GM12891 (cell line): ENCODE measurements at regions not wholly inside any gene's neighbourhood (a gene's known extent, or its start where the extent isn't known, plus 50 kb on each side); places are given as distances from the start of the nearest gene placed in this dataset.

Experiments used
- DNase-seq: peaks from one replicate; pipeline ENCODE4 v3.0.0; 2011; ENCODE audit warnings: low spot score; ENCODE audit not compliant: insufficient read length
- FAIRE-seq: peaks from 2 replicates; lab custom pipeline; 2011; peaks lifted over from hg19 to GRCh38; lab: Jason Lieb, UNC
- PAX5 ChIP-seq: IDR thresholded peaks from 2 replicates; pipeline ENCODE4 v1.6.1; 2011; ENCODE audit warnings: low read length, moderate library complexity, mild to moderate bottlenecking; ENCODE audit not compliant: insufficient read depth, severe bottlenecking
- POLR2A ChIP-seq: IDR thresholded peaks from 2 replicates; pipeline ENCODE4 v1.6.1; 2011; ENCODE audit warnings: low read depth, low read length, control low read depth
- POLR2AphosphoS5 ChIP-seq: IDR thresholded peaks from 2 replicates; pipeline ENCODE4 v1.6.1; 2011; ENCODE audit warnings: low read depth, low read length, control low read depth
- POU2F2 ChIP-seq: IDR thresholded peaks from 2 replicates; pipeline ENCODE4 v1.6.1; 2011; ENCODE audit warnings: low read depth, mild to moderate bottlenecking, control low read depth, low read length, moderate library complexity
- SPI1 ChIP-seq: IDR thresholded peaks from 2 replicates; pipeline ENCODE4 v1.6.1; 2011; ENCODE audit warnings: low read depth, low read length, control low read depth
- TAF1 ChIP-seq: IDR thresholded peaks from 2 replicates; pipeline ENCODE4 v1.6.1; 2011; ENCODE audit warnings: low read depth, low read length, control low read depth

DNA sequence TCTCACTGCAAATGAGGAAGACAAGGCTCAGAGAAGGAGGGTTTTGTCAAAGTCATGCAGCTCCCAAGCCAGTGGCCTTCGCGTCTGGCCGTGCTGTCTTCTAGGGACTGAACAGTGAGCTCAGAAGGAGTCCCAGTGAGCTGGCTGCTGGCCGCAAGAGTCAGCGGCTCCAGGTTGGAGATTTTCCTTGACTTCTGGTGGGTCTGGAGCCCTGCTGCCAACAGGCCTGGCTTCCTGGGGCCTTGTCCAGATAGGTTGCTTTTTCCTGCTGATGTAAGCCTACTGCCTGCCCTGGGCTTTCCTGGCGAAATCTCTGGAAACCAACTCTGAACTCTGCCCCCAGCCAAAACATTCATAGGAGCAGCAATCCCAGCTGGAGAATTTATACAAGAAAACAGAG, 272.7 kb upstream of the CADM1 start:
- DNase-seq (no peak), FAIRE-seq (no peak)
- TF ChIP-seq TAF1 (no peak), POLR2AphosphoS5 (no peak), POLR2A (no peak)

GRCh38 chr11:115775846-115776245, 271.6 kb upstream of the CADM1 start:
- TF ChIP-seq POU2F2 (no peak), POLR2AphosphoS5 (no peak), POLR2A (no peak), TAF1 (no peak), SPI1 (no peak)
- FAIRE-seq, result no peak

GRCh38 chr11:115774756-115775155, 270.5 kb upstream of the CADM1 start:
- DNase-seq, result no peak
- FAIRE-seq, result no peak
- no peak for TF ChIP-seq TAF1

More at GRCh38 chr11:115775846-115776245, 271.6 kb upstream of the CADM1 start:
- DNase-seq, result no peak

GRCh38 chr11:115769891-115770290, 265.7 kb upstream of the CADM1 start:
- TF ChIP-seq SPI1 (no peak), POU2F2 (no peak), TAF1 (no peak), POLR2AphosphoS5 (no peak), PAX5 (no peak), POLR2A (no peak)
- FAIRE-seq (no peak), DNase-seq (no peak)

DNA sequence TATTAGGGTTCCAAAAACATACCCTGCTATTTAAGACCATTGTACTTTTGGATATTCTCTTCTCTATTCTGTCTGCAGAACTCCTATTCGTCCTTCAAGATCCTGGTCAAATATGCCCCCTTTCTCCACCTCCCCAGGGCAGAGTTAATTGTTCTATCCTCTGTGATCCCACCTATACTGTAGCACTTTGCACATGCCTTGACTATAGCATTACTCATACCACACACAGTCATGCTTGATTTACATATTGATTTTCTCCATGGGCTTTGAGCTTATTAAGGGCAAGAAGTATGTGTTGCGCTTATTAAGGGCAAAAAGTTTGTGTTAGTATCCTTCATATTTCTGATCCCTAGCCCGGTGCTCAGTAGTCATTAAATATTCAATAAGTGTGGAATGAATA, 263.7 kb upstream of the CADM1 start:
- FAIRE-seq, result no peak
- no peak for TF ChIP-seq SPI1
- TF ChIP-seq POLR2AphosphoS5, result no peak
- TF ChIP-seq POU2F2, result no peak
- no peak for TF ChIP-seq PAX5
- no peak for TF ChIP-seq POLR2A
- no peak for TF ChIP-seq TAF1
- no peak for DNase-seq

DNA sequence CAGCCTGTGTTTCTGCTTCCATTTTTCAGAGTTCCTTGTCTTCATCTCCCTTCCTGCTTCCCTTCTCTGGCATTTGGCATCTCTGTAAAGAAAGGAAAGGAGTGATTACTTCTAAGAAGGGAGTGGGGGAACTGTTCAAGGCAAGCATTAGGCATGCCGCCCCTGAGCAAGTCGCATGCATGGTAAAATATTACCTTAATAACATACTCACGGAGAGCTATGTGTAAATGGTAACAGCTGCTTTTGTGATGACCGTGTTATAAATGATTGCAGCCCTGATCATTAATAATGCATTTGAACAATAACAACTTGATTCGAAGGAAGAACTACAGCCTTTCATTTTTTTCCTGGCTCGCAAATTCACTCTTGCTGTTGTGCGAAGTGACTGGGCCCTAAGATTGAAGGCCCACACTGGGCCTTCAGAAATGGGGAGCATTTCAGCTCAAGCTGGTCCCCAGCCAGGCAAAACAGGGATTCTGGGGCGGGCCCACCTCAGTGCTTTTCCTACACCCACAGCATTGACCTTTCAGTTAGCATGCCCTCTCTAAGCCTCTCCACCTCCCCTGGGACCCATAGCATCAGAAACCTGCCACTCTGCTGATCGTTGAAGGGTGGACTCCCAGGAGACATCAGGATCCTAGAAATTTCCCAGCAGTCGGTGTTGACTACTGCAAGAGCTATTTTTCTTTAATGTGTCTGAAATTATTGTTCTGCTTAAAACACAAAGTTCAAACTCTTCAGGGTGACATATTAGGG, 263.0 kb upstream of the CADM1 start:
- no peak for DNase-seq
- no peak for FAIRE-seq
- TF ChIP-seq POLR2AphosphoS5 (no peak), POLR2A (no peak), PAX5 (no peak), TAF1 (no peak), POU2F2 (no peak), SPI1 (no peak)

- TF ChIP-seq POU2F2 (no peak), TAF1 (no peak), PAX5 (no peak), POLR2A (no peak), SPI1 (no peak), POLR2AphosphoS5 (no peak)
- FAIRE-seq (no peak), DNase-seq (no peak)
These were observed 262.3 kb upstream of the CADM1 start for GRCh38 chr11:115766561-115766960.

GRCh38 chr11:115765803-115766239, 261.6 kb upstream of the CADM1 start:
- FAIRE-seq (no peak), DNase-seq (no peak)
- no peak for TF ChIP-seq PAX5
- no peak for TF ChIP-seq POU2F2
- TF ChIP-seq POLR2A, result no peak
- no peak for TF ChIP-seq POLR2AphosphoS5
- no peak for TF ChIP-seq SPI1
- TF ChIP-seq TAF1, result no peak

DNA sequence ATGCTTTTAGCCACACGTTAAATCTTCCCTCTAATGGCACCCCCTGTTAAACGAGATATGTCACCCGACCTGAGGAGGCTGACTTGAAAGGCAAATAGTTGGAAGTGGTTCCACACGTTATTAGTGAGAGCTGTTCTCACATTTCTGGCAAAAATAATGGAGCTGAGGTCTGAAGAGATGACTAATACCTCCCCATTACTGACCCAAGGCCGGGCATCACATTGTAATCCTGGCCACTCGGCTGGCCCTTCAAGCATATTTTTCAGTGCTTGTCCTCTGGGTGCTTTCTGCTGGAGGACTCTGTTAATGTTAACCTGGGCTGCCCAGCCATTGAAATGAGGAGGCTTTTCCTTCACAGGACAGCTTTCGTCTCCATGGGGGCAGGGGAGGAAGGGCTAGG, 260.0 kb upstream of the CADM1 start:
- FAIRE-seq, result no peak

DNA sequence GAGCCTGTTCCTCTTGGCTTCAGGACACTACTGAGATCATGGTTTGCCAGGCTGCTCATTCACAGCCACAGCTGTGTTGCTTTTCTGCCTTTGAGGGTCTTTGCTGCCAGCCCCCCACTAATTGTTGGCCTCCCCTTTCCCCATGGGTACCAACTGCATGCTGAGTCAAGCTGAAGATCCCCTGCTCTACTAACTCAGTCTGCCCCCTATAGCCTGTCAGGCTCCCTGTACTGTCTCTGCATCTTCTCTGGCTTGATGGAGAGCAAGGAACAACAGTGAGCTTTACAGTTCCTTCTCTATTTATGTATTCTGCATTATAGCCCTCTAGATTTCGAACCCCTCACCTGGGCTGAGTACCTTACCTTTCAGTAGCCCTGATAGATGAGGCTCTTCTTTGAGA, 257.6 kb upstream of the CADM1 start:
- DNase-seq (no peak), FAIRE-seq (no peak)
- TF ChIP-seq POLR2AphosphoS5, result no peak
- TF ChIP-seq POLR2A, result no peak
- TF ChIP-seq TAF1, result no peak
- no peak for TF ChIP-seq POU2F2

More for the DNA sequence above, 260.0 kb upstream of the CADM1 start:
- TF ChIP-seq POLR2A (no peak), SPI1 (no peak), POLR2AphosphoS5 (no peak), PAX5 (no peak)
- no peak for DNase-seq

DNA sequence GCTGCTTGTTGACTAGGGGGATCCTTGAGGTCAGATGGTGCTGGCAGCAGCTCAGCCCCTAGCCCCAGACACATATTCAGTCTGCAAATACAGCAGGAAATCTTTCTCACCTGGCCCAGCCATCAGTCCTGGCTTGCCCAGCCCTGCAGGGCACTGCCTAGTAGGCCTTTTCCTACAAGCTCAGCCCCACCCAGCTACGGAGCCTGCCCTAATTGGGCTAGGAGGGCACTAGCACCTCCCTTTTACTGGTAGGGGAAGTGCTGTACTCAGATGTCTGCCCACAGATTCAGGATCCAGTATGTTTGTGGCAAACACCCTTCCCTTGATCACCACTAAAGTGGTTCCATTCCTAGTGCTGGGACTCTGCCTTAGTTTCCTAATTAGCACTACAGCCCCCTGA, 257.1 kb upstream of the CADM1 start:
- TF ChIP-seq TAF1, result no peak
- TF ChIP-seq SPI1, result no peak
- no peak for TF ChIP-seq POLR2AphosphoS5
- no peak for TF ChIP-seq PAX5
- TF ChIP-seq POLR2A, result no peak
- no peak for TF ChIP-seq POU2F2
- no peak for DNase-seq
- no peak for FAIRE-seq
